ENCODE measurements at regions not wholly inside any gene's neighbourhood (a gene's known extent, or its start where the extent isn't known, plus 50 kb on each side); places are given as distances from the start of the nearest gene placed in this dataset.
"Not testable (repeated sequence)": the region's sequence is repeated elsewhere in the genome, so short reads cannot be mapped to it uniquely, and the experiment has no call there.

DNA sequence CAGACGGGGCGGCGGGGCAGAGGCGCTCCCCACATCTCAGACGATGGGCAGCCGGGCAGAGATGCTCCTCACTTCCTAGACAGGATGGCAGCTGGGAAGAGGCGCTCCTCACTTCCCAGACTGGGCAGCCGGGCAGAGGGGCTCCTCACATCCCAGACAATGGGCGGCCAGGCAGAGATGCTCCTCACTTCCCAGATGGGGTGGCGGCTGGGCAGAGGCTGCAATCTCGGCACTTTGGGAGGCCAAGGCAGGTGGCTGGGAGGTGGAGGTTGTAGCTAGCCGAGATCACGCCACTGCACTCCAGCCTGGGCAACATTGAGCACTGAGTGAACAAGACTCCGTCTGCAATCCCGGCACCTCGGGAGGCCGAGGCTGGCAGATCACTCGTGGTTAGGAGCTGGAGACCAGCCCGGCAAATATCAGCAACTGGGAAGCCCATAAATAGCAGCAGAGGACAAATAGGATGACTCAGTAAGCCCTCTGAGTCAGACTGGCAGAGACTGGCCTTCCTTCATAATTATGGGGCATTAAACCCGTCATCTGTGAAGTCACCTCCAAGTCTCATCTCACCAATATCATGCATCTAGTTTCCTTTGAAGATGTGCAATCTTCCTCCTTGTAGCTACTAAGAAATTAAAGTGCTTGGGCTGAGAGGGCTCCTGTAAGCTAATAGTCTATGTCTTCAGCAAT lies 337.3 kb downstream of the GOLGA6L6 start:
- not testable (repeated sequence) for H3K27me3 Mint-ChIP-seq (ENCODE audit: low read depth in 3 of 3); H3K27ac Mint-ChIP-seq; H3K9me3 Mint-ChIP-seq; DNase-seq; H3K4me3 Mint-ChIP-seq; H3K36me3 Mint-ChIP-seq; H3K4me1 Mint-ChIP-seq

DNA sequence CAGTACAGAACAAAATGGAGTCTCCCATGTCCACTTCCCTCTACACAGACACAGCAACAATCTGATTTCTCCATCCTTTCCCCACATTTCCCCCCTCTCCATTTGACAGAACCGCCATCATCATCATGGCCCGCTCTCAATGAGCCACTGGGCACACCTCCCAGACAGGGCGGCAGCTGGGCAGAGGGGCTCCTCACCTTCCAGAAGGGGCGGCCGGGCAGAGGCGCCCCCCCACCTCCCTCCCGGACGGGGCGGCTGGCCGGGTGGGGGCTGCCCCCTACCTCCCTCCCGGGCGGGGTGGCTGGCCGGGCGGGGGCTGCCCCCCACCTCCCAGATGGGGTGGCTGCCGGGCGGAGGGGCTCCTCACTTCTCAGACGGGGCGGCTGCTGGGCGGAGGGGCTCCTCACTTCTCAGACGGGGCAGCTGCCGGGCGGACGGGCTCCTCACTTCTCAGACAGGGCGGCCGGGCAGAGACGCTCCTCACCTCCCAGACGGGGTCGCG lies 337.9 kb downstream of the GOLGA6L6 start:
- H3K36me3 Mint-ChIP-seq; H3K4me1 Mint-ChIP-seq; H3K9me3 Mint-ChIP-seq; H3K27ac Mint-ChIP-seq; H3K27me3 Mint-ChIP-seq (ENCODE audit: low read depth in 3 of 3); H3K4me3 Mint-ChIP-seq; DNase-seq: not testable (repeated sequence)

DNA sequence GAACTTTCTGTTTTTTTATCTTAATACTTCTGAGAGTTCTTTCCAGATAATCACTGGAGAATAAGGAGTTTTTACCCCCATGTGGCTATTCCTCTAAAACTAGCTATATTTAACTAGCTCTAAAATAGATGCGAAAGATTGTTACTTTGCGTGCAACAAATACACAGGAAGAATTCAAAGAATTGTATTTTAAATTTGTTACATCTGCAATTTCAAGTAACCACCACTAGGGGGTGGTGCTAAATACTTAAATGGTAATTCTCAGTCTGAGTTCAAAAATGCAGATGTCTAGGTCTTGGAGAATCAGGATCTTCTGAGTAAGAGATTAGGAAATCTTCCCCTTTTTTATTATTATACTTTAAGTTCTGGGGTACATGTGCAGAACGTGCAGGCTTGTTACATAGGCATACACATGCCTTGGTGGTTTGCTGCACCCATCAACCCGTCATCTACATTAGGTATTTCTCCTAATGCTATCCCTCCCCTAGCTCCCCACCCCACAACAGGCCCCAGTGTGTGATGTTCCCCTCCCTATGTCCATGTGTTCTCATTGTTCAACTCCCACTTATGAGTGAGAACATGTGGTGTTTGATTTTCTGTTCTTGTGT lies 346.9 kb downstream of the GOLGA6L6 start:
- DNase-seq: peak in 1 of 3 donors; percentile 16
- H3K36me3 Mint-ChIP-seq; H3K4me1 Mint-ChIP-seq; H3K4me3 Mint-ChIP-seq; H3K27ac Mint-ChIP-seq; H3K27me3 Mint-ChIP-seq (ENCODE audit: low read depth in 3 of 3); H3K9me3 Mint-ChIP-seq: not testable (repeated sequence)

DNA sequence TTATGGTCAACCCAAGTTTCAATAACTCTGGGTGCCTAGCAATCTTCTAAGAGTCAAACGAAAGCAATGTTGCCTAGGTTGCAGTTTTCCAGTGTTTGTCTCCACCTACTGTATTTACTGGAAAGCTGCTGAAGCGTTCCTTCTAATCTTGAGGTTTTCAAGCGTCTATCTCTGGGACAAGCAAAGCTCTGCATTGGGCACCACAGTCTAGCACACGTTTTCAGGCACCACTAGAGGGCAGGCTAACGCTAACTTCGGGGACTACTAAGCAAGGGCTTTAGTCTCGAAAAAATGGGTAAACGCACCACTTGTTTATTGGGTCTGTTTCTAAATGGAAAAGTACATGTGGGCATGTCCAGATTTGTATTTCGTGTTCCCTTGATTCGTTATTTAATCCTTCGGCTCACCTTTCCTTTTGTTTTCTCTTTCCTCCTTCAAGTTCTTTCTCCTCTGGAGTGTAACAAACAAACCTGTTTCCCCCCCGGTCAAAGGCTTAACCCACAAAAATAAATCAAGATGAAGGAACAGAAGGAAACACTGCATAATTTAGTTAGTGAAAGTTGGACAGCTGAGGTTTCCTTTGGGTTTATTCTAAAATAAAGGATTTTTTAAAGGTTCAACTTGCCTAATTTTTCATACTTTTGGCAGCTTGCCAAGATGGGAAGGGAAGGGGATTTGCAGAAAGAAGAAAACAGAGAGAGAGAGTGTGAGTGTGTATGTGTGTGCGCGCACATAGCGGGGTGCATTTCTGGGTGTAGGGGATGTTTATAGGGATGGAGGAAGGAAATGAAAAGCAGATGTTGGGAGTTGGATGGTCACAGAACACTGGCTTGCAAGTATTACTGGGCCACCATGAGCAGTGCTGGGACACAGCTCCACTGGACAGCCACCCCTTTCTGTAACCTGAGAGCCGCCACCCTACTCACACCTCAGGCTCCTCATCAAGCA lies 348.3 kb downstream of the GOLGA6L6 start:
- H3K27ac Mint-ChIP-seq; H3K36me3 Mint-ChIP-seq; H3K9me3 Mint-ChIP-seq; H3K4me1 Mint-ChIP-seq; H3K4me3 Mint-ChIP-seq; H3K27me3 Mint-ChIP-seq (ENCODE audit: low read depth in 3 of 3): not testable (repeated sequence)
- DNase-seq: peak; percentile 54 to 71 (median 65)

DNA sequence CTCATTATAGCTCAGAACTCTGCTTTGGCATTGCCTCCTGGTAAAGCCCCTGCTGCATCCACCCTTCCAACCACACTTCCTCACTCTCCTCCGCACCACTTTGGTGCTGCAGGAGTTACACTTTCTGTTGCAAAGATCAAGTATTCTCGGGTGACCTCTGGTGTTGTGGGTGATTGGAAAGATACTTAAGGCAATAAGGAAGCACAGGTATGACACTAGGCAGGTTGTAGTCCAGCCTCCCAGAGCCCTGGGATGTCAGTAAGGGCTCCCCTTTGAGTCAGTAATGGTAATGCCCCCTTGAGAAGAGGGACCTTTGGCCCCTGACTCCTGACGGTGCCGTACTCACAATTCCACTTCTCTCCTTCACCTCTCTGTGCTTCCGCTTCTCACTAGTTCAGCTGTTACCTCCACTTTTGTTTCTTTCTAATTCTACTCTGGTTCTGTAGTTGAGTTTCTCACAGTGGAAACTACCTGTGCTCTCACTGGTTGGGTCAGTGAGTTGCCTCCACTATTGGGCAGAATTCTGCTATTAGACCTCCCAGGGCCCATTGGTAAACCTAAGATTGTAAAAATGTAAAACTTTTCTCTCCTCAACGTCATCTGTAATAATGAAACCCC lies 350.0 kb downstream of the GOLGA6L6 start:
- not testable (repeated sequence) for H3K9me3 Mint-ChIP-seq; H3K4me3 Mint-ChIP-seq; DNase-seq; H3K36me3 Mint-ChIP-seq; H3K27ac Mint-ChIP-seq; H3K27me3 Mint-ChIP-seq (ENCODE audit: low read depth in 3 of 3); H3K4me1 Mint-ChIP-seq

DNA sequence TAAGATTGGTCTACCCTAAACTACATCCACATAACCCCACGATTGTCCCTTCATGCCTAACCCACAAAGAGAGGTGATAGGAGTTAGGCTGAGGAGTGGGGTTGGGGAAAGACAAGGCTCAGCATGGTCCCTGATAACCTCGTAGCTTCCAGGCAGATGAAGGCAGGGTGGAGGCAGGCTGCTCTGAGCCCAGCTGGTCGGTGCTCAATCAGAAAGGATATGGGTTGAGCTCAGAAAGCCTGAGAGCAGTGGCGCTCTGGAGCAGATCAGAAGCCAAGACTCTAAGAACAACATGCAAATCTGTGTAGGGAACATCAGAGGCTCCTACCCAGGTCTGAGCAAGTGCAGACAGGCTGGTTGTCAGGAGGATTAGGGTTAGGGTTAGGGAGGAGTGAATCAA lies 353.0 kb downstream of the GOLGA6L6 start:
- H3K36me3 Mint-ChIP-seq; H3K4me1 Mint-ChIP-seq; H3K9me3 Mint-ChIP-seq; H3K4me3 Mint-ChIP-seq; DNase-seq; H3K27me3 Mint-ChIP-seq (ENCODE audit: low read depth in 3 of 3); H3K27ac Mint-ChIP-seq: not testable (repeated sequence)

DNA sequence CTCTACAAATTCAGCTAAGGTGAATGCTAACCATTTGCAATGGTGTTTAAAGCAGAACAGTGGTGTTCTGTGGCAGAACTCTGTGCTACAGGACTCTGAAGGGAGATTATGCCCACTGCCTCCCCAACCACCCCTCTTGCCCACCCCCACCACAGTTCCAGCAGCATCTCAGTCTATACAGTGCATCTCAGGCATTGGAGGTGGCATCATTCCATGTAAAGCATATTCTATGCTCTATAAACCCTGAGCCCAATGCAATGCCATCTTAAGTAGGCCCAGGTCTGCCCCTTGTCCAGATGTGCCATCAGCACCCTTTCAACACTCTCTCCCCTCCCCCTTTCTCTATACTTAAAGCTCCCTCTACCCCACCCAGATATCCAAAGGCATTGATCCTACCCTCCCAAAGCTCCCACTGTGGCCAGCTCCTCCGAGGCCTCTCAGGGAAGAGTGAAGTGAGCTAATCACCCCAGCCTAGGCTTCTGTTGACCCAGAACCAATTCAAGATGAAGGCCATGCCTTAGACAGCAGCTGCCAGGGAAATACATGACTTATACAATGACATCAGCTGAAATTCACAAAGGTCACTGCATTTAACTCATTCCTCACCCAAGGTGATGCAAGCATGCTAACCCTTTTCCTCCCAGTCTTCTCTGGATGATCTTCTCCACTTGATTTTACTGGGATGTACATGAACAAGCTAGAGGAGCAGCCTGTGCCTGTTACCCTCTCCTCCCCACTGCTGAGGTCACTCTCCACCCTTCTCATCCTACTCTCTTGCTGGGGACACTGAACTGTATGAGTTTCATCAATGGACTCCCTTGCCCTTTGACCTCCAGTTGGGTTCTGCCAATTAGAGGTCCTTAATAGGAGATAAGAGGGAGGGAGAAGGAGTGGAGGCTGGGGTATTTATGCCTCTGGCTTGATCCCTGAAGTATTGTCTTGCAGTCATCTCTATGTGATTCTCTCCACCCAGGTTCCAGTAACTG lies 353.9 kb downstream of the GOLGA6L6 start:
- not testable (repeated sequence) for H3K27me3 Mint-ChIP-seq (ENCODE audit: low read depth in 3 of 3); H3K4me1 Mint-ChIP-seq; H3K9me3 Mint-ChIP-seq; H3K27ac Mint-ChIP-seq; H3K36me3 Mint-ChIP-seq; DNase-seq; H3K4me3 Mint-ChIP-seq

DNA sequence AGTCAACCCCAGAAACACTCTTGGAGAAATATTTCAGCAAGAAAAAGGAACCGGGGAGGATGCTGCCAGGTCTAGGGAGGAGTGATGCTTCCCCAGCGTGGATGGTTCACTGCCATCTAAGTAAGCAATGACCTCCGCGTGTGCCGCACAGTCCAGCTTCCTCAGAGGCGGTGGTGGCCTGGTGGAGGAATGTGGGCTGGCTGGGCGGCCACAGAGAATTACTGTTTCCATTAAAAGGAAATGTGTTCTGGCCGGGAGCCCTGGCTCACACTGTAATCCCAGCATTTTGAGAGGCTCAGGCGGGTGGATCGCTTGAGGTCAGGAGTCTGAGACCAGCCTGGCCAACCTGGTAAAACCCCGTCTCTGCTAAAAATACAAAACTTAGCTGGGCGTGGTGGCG lies 356.7 kb downstream of the GOLGA6L6 start:
- H3K27ac Mint-ChIP-seq, H3K4me1 Mint-ChIP-seq, H3K9me3 Mint-ChIP-seq: not testable (repeated sequence)

DNA sequence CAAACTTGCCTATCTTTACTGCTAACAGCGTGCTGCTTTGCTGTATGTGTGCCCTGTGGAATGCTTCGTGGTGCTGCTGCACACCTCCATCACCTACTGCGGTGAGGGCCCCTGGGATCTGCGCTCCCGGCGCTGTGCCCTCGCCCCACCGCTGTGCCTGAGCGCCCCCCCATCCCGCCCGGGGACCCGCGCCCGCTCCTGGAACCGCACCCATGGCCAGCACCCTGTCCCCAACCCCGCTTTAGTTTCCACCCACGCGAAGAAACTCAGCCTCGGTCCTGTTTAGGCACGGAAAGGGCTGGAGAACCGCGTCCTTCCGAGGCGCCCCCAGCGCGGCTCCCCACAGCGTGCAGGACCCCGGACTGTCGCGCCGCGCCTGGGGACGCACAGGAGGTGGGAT lies 373.4 kb downstream of the GOLGA6L6 start:
- not testable (repeated sequence) for H3K27ac Mint-ChIP-seq; H3K4me1 Mint-ChIP-seq; H3K9me3 Mint-ChIP-seq; H3K27me3 Mint-ChIP-seq (ENCODE audit: low read depth in 3 of 3); DNase-seq; H3K36me3 Mint-ChIP-seq; H3K4me3 Mint-ChIP-seq

More for the DNA sequence above, 356.7 kb downstream of the GOLGA6L6 start:
- H3K36me3 Mint-ChIP-seq; H3K27me3 Mint-ChIP-seq (ENCODE audit: low read depth in 3 of 3); DNase-seq; H3K4me3 Mint-ChIP-seq: not testable (repeated sequence)

DNA sequence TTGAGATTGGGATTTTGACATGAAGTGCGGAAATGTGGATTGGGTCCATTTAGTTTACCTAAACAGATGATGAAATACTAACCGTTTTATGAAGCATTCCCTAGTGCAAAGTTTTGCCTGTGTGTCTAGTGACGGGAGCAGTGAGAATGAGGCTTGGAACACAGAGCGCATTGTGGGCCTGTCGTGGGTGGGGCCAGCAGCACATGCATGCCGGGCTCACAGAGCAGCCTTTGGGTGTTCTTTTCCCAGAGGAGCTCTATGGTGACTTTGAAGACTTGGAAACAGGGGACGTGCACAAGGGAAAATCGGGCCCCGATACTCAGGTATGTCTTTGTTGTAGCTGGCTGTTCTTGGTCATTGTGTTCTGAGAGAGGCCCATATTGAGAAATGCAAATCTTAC lies 388.1 kb downstream of the GOLGA6L6 start:
- DNase-seq; H3K9me3 Mint-ChIP-seq; H3K36me3 Mint-ChIP-seq; H3K4me3 Mint-ChIP-seq; H3K27me3 Mint-ChIP-seq (ENCODE audit: low read depth in 3 of 3); H3K4me1 Mint-ChIP-seq; H3K27ac Mint-ChIP-seq: not testable (repeated sequence)

DNA sequence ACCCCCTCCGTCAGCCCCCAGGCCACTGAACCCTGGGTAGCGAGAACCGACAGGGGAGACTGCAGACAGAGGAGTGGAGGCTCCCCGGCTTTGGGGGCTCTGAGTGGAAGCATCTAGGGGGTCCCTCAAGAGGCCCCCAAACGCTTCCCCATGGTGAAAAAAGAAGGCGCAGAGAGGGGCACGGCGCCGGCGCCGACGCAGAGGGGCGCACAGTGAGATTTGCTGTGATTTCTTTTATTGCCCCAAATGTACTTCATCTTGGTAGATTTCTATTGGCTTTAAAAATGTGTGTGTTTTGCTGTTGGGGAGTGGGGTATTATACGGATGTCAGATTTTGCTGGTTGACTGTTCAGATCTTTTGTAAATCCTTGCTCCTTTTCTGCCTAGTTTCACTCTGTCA lies 392.9 kb downstream of the GOLGA6L6 start:
- H3K9me3 Mint-ChIP-seq; DNase-seq; H3K4me3 Mint-ChIP-seq; H3K36me3 Mint-ChIP-seq; H3K4me1 Mint-ChIP-seq; H3K27me3 Mint-ChIP-seq (ENCODE audit: low read depth in 3 of 3); H3K27ac Mint-ChIP-seq: not testable (repeated sequence)

DNA sequence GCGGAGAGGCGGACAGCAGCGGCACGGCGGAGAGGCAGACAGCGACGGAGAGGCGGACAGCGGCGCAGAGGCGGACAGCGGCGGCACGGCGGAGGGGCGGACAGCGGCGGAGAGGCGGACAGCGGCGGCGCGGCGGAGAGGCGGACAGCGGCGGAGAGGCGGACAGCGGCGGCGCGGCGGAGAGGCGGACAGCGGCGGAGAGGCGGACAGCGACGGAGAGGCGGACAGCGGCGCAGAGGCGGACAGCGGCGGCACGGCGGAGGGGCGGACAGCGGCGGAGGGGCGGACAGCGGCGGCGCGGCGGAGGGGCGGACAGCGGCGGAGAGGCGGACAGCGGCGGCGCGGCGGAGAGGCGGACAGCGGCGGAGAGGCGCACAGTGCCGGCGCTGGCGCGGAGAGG lies 393.6 kb downstream of the GOLGA6L6 start:
- H3K9me3 Mint-ChIP-seq; H3K36me3 Mint-ChIP-seq; DNase-seq; H3K27ac Mint-ChIP-seq; H3K4me1 Mint-ChIP-seq; H3K4me3 Mint-ChIP-seq; H3K27me3 Mint-ChIP-seq (ENCODE audit: low read depth in 3 of 3): not testable (repeated sequence)

DNA sequence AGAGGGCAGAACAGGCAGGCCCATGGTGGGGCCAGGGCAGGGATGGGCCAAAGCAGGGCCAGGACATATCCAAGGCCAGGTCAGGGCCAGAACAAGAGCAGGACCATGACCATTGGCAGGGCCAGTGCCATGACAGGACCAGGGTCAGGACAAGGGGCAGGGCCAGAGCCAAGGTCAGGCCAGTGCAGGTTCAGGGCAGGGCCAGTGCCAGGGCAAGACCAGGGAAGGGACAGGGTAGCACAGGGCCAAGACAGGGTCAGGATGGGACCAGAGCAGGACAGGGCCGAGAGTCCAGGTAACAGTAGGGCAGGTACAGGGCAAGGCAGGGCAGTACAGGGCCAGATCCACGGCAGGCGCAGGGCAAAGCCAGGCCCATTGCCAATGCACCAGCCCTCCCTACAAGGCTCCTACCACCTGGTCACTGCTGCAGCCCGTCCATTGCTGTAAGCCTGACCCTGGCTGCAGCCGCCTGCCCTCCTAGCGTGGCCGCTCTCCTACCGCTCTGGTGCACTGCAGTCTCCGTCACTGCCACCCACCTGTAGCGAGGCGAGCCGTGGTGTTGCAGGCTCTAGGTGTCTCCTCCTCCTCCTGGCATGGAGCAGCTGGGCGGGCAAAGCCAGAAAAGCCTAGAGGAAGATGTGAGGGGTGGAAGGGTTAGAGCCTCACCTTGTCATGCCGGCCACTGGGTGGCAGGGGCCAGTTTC lies 397.1 kb downstream of the GOLGA6L6 start:
- H3K4me3 Mint-ChIP-seq; H3K4me1 Mint-ChIP-seq; DNase-seq; H3K36me3 Mint-ChIP-seq; H3K9me3 Mint-ChIP-seq; H3K27ac Mint-ChIP-seq; H3K27me3 Mint-ChIP-seq (ENCODE audit: low read depth in 3 of 3): not testable (repeated sequence)

Data from immature natural killer cell (primary cell).